ENCODE measurements at regions not wholly inside any gene's neighbourhood (a gene's known extent, or its start where the extent isn't known, plus 50 kb on each side); places are given as distances from the start of the nearest gene placed in this dataset.

DNA sequence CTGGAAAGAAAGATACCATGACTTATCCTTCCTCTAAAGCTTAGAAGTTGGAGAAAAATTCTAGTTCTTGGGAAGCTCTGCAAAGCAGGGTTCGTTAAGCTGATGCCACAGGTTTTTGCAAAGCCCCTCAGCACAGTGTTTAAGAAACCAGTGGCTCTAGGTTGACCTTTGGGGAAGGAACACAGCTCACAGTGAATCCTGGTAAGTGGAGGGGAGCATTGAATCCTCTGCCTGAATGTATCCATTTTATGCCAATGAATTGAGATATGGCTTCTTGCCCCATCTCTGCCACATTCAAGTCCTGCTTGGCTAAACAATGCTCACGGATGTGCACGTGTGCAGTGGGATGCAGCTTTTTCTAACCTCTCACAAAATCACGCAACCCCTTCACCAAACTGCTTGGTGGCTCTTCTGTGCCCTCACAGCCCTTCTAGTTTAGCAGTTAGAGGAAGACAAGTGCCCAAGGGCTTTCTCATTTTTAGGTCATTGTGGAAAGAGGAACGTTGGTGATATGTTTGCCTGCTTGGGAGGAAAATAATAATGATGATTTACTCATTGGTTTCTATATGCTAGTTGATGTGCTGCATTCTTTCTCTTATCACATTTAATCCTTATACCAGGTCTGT is 111.3 kb downstream of the DAD1 start:
- CTCF ChIA-PET: no interaction called here
- peaks cover 18% of the 10 kb centered on the region for H3K4me1 ChIP-seq (ENCODE audit: insufficient read depth, low read length)
- no peaks in the 10 kb centered on the region for H3F3A ChIP-seq (ENCODE audit: low read length, unreplicated experiment)
- H3K4me3 ChIP-seq (ENCODE audit: low read length): no peak overlapping the region
- DNase-seq: no peak
- no peak overlapping the region for H3K4me2 ChIP-seq (ENCODE audit: low read length)
- H4K20me1 ChIP-seq (ENCODE audit: low read length): no peaks in the 10 kb centered on the region
- TF ChIP-seq EZH2 (IDR thresholded peaks at IDR 0.05; ENCODE audit: low read length, unreplicated experiment) (no peak), EZH2phosphoT487 (IDR thresholded peaks at IDR 0.05; ENCODE audit: borderline replicate concordance, low read length) (no peak), CTCF (conservative IDR thresholded peaks at IDR 0.05; ENCODE audit: low read depth, low read length) (no peak)
- H3K79me2 ChIP-seq (ENCODE audit: low read length): no peaks in the 10 kb centered on the region
- H3K9me2 ChIP-seq (replicated peaks; ENCODE audit: low read length): no peaks in the 10 kb centered on the region
- H3K9ac ChIP-seq (ENCODE audit: low read length): no peak overlapping the region
- POLR2A ChIA-PET (ENCODE audit: unreplicated experiment): no interaction called here
- no peaks in the 10 kb centered on the region for H3K9me3 ChIP-seq (ENCODE audit: low read length)
- no peaks in the 10 kb centered on the region for H3K27me3 ChIP-seq (ENCODE audit: low read length)
- ATAC-seq: no peak
- H2AFZ ChIP-seq (ENCODE audit: low read length): no peak overlapping the region
- BruUV-seq (replicated peaks): no TSS peak
- intact Hi-C loops (cut with micrococcal nuclease): loop anchor here (10.0 kb wide), 1 partner anchor 77 kb away; no protein-coding TSS in a partner anchor
- H3K36me3 ChIP-seq (ENCODE audit: low read depth, low read length): no peaks in the 10 kb centered on the region
- no peak overlapping the region for H3K27ac ChIP-seq (ENCODE audit: low read length)

GRCh38 chr14:22476887-22477286 is 112.1 kb downstream of the DAD1 start:
- Histone ChIP-seq H3F3A (ENCODE audit: low read length, unreplicated experiment) (no peaks in the 10 kb centered on the region), H3K4me3 (ENCODE audit: low read length) (no peak overlapping the region), H3K36me3 (ENCODE audit: low read depth, low read length) (no peaks in the 10 kb centered on the region), H4K20me1 (ENCODE audit: low read length) (no peaks in the 10 kb centered on the region), H3K4me1 (ENCODE audit: insufficient read depth, low read length) (peaks cover 20% of the 10 kb centered on the region), H3K9ac (ENCODE audit: low read length) (no peak overlapping the region), H3K79me2 (ENCODE audit: low read length) (no peaks in the 10 kb centered on the region), H3K27ac (ENCODE audit: low read length) (no peak overlapping the region), H3K27me3 (ENCODE audit: low read length) (no peaks in the 10 kb centered on the region), H2AFZ (ENCODE audit: low read length) (no peak overlapping the region), H3K4me2 (ENCODE audit: low read length) (no peak overlapping the region), H3K9me2 (replicated peaks; ENCODE audit: low read length) (no peaks in the 10 kb centered on the region), H3K9me3 (ENCODE audit: low read length) (no peaks in the 10 kb centered on the region)
- ChIA-PET POLR2A (ENCODE audit: unreplicated experiment) (no interaction called here), CTCF (no interaction called here)
- no peak for DNase-seq
- BruUV-seq (replicated peaks): no TSS peak
- intact Hi-C loops (cut with micrococcal nuclease): loop anchor here (10.0 kb wide), 1 partner anchor 78 kb away; no protein-coding TSS in a partner anchor
- ATAC-seq: no peak
- no peak for TF ChIP-seq CTCF (conservative IDR thresholded peaks at IDR 0.05; ENCODE audit: low read depth, low read length)
- TF ChIP-seq EZH2 (IDR thresholded peaks at IDR 0.05; ENCODE audit: low read length, unreplicated experiment): no peak
- TF ChIP-seq EZH2phosphoT487 (IDR thresholded peaks at IDR 0.05; ENCODE audit: borderline replicate concordance, low read length): no peak

- H3K9ac ChIP-seq (ENCODE audit: low read length): no peak overlapping the region
- POLR2A ChIA-PET (ENCODE audit: unreplicated experiment): no interaction called here
- H3F3A ChIP-seq (ENCODE audit: low read length, unreplicated experiment): no peaks in the 10 kb centered on the region
- ATAC-seq: no peak
- TF ChIP-seq EZH2phosphoT487 (IDR thresholded peaks at IDR 0.05; ENCODE audit: borderline replicate concordance, low read length) (no peak), EZH2 (IDR thresholded peaks at IDR 0.05; ENCODE audit: low read length, unreplicated experiment) (no peak), CTCF (conservative IDR thresholded peaks at IDR 0.05; ENCODE audit: low read depth, low read length) (no peak)
- no peak overlapping the region for H3K4me2 ChIP-seq (ENCODE audit: low read length)
- peaks cover 23% of the 10 kb centered on the region for H3K4me1 ChIP-seq (ENCODE audit: insufficient read depth, low read length)
- no peak overlapping the region for H3K4me3 ChIP-seq (ENCODE audit: low read length)
- H3K9me3 ChIP-seq (ENCODE audit: low read length): no peaks in the 10 kb centered on the region
- H4K20me1 ChIP-seq (ENCODE audit: low read length): no peaks in the 10 kb centered on the region
- CTCF ChIA-PET: no interaction called here
- H3K27me3 ChIP-seq (ENCODE audit: low read length): no peaks in the 10 kb centered on the region
- H3K9me2 ChIP-seq (replicated peaks; ENCODE audit: low read length): no peaks in the 10 kb centered on the region
- no peak overlapping the region for H3K27ac ChIP-seq (ENCODE audit: low read length)
- BruUV-seq (replicated peaks): no TSS peak
- intact Hi-C loops (cut with micrococcal nuclease): loop anchor here (10.0 kb wide), 1 partner anchor 79 kb away; no protein-coding TSS in a partner anchor
- H3K36me3 ChIP-seq (ENCODE audit: low read depth, low read length): no peaks in the 10 kb centered on the region
- H3K79me2 ChIP-seq (ENCODE audit: low read length): no peaks in the 10 kb centered on the region
- no peak for DNase-seq
- no peak overlapping the region for H2AFZ ChIP-seq (ENCODE audit: low read length)
Measured at GRCh38 chr14:22476005-22476751, 112.8 kb downstream of the DAD1 start.
